ENCODE measurements at regions not wholly inside any gene's neighbourhood (a gene's known extent, or its start where the extent isn't known, plus 50 kb on each side); places are given as distances from the start of the nearest gene placed in this dataset.
A peak's percentile ranks its signal among the peaks of the same experiment; 100 is the strongest.

- Histone ChIP-seq H3K36me3 (ENCODE audit: control insufficient read depth in 2 of 4, insufficient read depth in 4 of 4, low read length in 3 of 4) (no peaks in the 10 kb centered on the region), H3K56ac (replicated peaks; ENCODE audit: insufficient read length, low read depth, low read length) (no peak overlapping the region), H2BK12ac (ENCODE audit: low read depth, low read length) (peak overlapping the region; percentile 39; the same call in 1 of the 2 replicates), H3K18ac (ENCODE audit: extremely low read depth, low read length) (no peak overlapping the region), H3K14ac (ENCODE audit: insufficient read length) (no peak overlapping the region), H3K4me2 (ENCODE audit: insufficient read depth in 1 of 2, low read depth in 2 of 2, low read length in 2 of 2) (no peak overlapping the region), H3K23me2 (ENCODE audit: low read depth, low read length) (peaks cover 8% of the 10 kb centered on the region; the same call in 1 of the 2 replicates), H2BK120ac (replicated peaks; ENCODE audit: low read depth, low read length) (no peak overlapping the region), H4K91ac (replicated peaks; ENCODE audit: insufficient read length, low read length) (no peak overlapping the region), H4K20me1 (replicated peaks in 1 of 2; ENCODE audit: control insufficient read depth in 1 of 2, insufficient read depth in 2 of 2, low read length in 2 of 2) (peaks cover 0 to 3% of the 10 kb centered on the region in 2 experiments), H3K9ac (replicated peaks in 1 of 4; ENCODE audit: extremely low read depth in 1 of 4, low read depth in 3 of 4, low read length in 3 of 4) (no peak overlapping the region), H3K4ac (replicated peaks; ENCODE audit: insufficient read length, low read depth, low read length) (no peak overlapping the region), H3K79me1 (ENCODE audit: low read depth, low read length) (no peaks in the 10 kb centered on the region), H3K9me3 (ENCODE audit: insufficient read depth in 2 of 2, low read depth in 1 of 2, low read length in 1 of 2) (no peaks in the 10 kb centered on the region), H2AFZ (ENCODE audit: low read length) (no peak overlapping the region), H3K4me1 (replicated peaks in 1 of 4; ENCODE audit: control insufficient read depth in 3 of 4, insufficient read depth in 4 of 4, low read length in 3 of 4) (peaks cover 0 to 5% (median 2%) of the 10 kb centered on the region in 4 experiments; a peak in 4 of 7 replicates), H4K8ac (ENCODE audit: extremely low read depth, insufficient read depth, low read length) (no peak overlapping the region), H3K23ac (ENCODE audit: insufficient read length) (no peak overlapping the region), H3K79me2 (ENCODE audit: control insufficient read depth in 1 of 2, insufficient read depth in 2 of 2, low read length in 2 of 2) (no peaks in the 10 kb centered on the region), H3K27me3 (replicated peaks in 1 of 4; ENCODE audit: control insufficient read depth in 3 of 4, extremely low read depth in 1 of 4, insufficient read depth in 3 of 4, low read length in 3 of 4) (no peaks in the 10 kb centered on the region), H2BK15ac (ENCODE audit: low read length) (no peak overlapping the region), H2BK20ac (ENCODE audit: low read length) (no peak overlapping the region), H2AK5ac (ENCODE audit: low read depth, low read length) (no peak overlapping the region), H2BK5ac (ENCODE audit: low read depth, low read length) (no peak overlapping the region), H3K4me3 (ENCODE audit: extremely low read depth in 1 of 4, insufficient read depth in 2 of 4, low read depth in 3 of 4, low read length in 4 of 4) (no peak overlapping the region), H4K5ac (ENCODE audit: insufficient read length, low read depth, low read length) (no peak overlapping the region), H3K27ac (ENCODE audit: low read depth, low read length) (no peak overlapping the region)
- no peak for DNase-seq (ENCODE audit: low read depth in 1 of 2, low spot score in 2 of 2)
- ChIA-PET POLR2A (ENCODE audit: partially characterized antibody) (interaction anchor here (1.2 kb wide), 1 partner anchor 10 kb away, joined by 3 read pairs; no protein-coding TSS in a partner anchor), CTCF (ENCODE audit: partially characterized antibody) (interaction anchor here (1.5 kb wide), 1 partner anchor 183 kb away, joined by 6 read pairs; no protein-coding TSS in a partner anchor)
- no peak for FAIRE-seq
- 81% methylated on average over 9 of the region's 9 CpGs; no CpG with 5 or more reads in 1 of the 2 experiments for WGBS, 2 experiments (ENCODE audit: extremely low coverage in 1 of 2, insufficient coverage in 1 of 2, insufficient read length in 1 of 2, insufficient replicate concordance in 2 of 2, low coverage in 1 of 2, low lambda C conversion rate in 2 of 2, missing lambda C conversion rate in 1 of 2)
- no peak for TF ChIP-seq KDM5A (IDR thresholded peaks at IDR 0.05; ENCODE audit: low read length)
- no peak for TF ChIP-seq ATF2 (IDR thresholded peaks at IDR 0.05; ENCODE audit: low read length)
- TF ChIP-seq ASH2L (IDR thresholded peaks at IDR 0.05; ENCODE audit: low read length), result no peak
- no peak for TF ChIP-seq CEBPB (IDR thresholded peaks at IDR 0.05; ENCODE audit: low read depth, low read length)
- TF ChIP-seq JUND (IDR thresholded peaks at IDR 0.05; ENCODE audit: low read length), result no peak
- TF ChIP-seq USF2 (IDR thresholded peaks at IDR 0.05; ENCODE audit: low read length), result no peak
- TF ChIP-seq MAFK (IDR thresholded peaks at IDR 0.05; ENCODE audit: low read depth, low read length), result no peak
- no peak for TF ChIP-seq GTF2F1 (IDR thresholded peaks at IDR 0.05; ENCODE audit: borderline replicate concordance, low read depth, low read length)
- no peak for TF ChIP-seq SIX5 (IDR thresholded peaks at IDR 0.05; ENCODE audit: low read depth, low read length)
- TF ChIP-seq SP4 (IDR thresholded peaks at IDR 0.05; ENCODE audit: low read length), result no peak
- no peak for TF ChIP-seq SUZ12 (IDR thresholded peaks at IDR 0.05; ENCODE audit: low read length)
Measured at GRCh38 chr15:70284438-70285214, 186.9 kb upstream of the TLE3 start.

All from H1 (cell line).